Femur (tissue), 1 donor: ENCODE measurements at regions not wholly inside any gene's neighbourhood (a gene's known extent, or its start where the extent isn't known, plus 50 kb on each side); places are given as distances from the start of the nearest gene placed in this dataset.

Source experiments
- DNase-seq: peaks from one replicate; pipeline ENCODE4 v3.0.0-alpha.2; 2017

DNA sequence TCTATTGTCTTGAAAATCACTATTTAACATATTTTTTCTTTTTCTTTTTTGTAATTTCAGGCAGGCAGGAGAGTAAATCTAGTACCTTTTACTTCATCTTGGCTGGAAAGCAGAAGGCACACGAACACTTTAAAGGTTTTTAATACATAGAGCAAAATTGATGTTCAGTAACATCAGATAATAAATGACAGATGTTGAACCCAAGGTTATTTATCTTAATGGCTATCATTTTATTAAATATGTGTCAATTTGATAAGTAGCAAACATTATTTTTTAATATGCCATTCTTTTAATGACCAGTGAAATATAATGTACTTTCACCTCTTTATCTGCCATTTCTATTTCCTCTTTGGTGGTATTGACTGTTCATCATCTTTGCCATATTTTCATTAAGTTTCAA lies 381.2 kb downstream of the ARHGEF28 start:
- no peak for DNase-seq

DNA sequence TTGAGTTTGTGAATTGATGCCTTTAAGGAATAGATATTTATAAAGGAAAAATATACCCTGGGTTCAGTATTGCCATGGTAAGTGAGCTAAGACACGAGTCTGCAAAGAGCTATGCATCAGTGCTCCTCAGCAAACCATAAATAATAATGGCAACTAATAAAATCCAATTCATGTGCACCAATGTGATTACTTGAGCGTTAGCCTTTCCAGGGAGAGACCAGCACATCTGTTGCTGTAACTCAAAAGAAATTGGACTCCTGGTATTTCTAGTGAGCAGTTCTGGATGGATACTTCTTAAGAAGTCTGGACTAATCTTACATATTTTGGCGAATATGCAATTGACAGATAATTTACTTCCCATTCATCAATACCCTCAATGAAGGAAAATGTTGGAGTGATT lies 373.3 kb downstream of the ARHGEF28 start:
- DNase-seq = no peak

GRCh38 chr5:73998489-73998888 lies 372.5 kb downstream of the ARHGEF28 start:
- no peak for DNase-seq

GRCh38 chr5:73997960-73998359 lies 372.0 kb downstream of the ARHGEF28 start:
- no peak for DNase-seq

DNA sequence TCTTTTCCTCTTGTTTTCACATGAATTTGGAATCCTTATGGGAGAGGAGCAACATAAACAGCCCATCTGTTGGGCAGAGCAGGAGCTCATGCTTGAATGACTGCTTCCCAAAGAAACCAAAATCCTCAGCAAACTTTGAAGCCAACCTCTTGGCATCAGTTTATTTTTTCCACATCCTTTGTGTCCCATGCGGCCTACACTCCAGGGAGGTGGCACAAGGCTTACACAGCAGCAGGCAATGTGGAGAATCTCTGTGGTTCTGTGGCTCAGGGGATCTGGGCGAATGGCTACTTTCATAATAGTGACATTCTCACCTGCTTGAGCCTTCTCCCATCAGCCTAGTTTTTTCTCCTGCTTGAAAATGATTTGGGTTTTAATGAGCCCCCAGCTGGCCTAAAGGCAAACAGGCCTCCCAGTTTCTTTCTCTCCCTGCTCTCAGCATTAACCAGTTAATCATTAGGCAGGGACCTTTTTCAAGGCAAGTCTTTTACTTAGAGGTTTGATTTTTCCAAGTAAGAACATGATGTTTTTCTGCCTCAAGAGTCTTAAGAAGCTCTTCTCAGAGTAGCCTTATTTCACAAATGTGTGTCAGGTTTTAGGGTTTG lies 370.3 kb downstream of the ARHGEF28 start:
- DNase-seq = no peak

- no peak for DNase-seq
Measured at GRCh38 chr5:73994963-73995362, 369.0 kb downstream of the ARHGEF28 start.
